ENCODE measurements at regions not wholly inside any gene's neighbourhood (a gene's known extent, or its start where the extent isn't known, plus 50 kb on each side); places are given as distances from the start of the nearest gene placed in this dataset.
A peak's percentile ranks its signal among the peaks of the same experiment; 100 is the strongest.
"Not testable (repeated sequence)": the region's sequence is repeated elsewhere in the genome, so short reads cannot be mapped to it uniquely, and the experiment has no call there.

DNA sequence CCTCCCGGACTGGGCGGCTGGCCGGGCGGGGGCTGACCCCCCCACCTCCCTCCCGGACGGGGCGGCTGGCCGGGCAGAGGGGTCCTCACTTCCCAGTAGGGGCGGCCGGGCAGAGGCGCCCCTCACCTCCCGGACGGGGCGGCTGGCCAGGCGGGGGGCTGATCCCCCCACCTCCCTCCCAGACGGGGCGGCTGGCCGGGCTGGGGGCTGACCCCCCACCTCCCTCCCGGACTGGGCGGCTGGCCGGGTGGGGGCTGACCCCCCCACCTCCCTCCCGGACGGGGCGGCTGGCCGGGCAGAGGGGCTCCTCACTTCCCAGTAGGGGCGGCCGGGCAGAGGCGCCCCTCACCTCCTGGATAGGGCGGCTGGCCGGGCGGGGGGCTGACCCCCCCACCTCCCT is 205.0 kb upstream of the CBLB start:
- not testable (repeated sequence) for DNase-seq (ENCODE audit: low read depth)

- not testable (repeated sequence) for DNase-seq (ENCODE audit: low read depth)
Measured at GRCh38 chr3:106075731-106076130, 206.9 kb upstream of the CBLB start.

DNA sequence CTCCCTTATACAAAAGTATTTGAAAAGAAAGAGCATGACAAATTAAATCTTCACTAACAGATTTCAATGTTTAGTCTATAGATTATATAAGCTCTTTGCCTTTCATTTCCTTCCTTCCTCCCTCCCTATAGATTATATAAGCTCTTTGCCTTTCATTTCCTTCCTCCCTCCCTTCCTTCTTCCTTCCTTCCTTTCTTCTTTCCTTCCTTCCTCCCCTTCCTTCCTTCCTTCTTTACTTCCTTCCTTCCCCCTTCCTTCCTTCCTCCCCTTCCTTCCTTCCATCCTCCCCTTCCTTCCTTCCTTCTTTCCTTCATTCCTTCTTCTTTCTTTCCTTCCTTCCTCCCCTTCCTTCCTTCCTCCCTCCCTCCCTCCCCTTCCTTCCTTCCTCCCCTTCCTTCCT is 209.8 kb upstream of the CBLB start:
- DNase-seq (ENCODE audit: low read depth), result no peak

DNA sequence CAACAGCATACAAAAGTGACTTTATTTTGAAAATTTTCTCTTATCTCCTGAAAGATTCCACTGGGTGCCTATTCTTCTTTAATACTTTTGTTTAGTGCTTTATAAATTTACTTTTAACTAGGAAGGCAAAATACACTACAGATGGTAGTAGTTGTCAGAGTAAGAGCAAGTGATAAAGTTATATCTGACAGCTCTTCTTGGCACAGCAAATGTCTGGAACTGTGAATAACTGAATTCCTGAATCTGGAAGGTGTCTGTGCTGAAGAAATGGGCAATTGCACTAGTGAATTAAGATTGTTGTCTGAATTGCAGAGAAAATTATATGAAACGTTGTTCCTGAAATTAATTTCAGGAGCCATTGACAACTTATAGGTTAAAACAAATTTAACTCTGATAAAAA is 213.8 kb upstream of the CBLB start:
- no peak for DNase-seq (ENCODE audit: low read depth)

DNA sequence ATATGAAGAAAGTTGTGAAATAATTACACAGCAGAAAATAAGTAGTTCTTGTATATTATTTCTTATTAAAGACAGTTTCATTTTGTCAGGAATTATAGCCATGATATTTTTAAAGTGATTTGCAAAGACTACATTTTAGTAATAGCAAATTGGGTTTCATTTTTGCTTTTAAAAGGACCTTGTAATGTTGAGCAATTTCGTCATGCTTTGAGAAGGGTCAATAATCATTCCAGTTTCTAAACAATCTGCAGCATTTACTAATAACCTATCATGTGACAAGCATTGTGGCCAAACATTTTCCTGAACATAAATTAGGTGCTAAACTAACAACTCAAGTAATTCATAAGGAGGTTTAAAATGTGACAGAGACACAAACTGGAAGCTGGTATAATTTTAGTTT is 214.4 kb upstream of the CBLB start:
- DNase-seq (ENCODE audit: low read depth), result no peak

GRCh38 chr3:106083854-106084253 is 215.0 kb upstream of the CBLB start:
- DNase-seq (ENCODE audit: low read depth), result no peak

DNA sequence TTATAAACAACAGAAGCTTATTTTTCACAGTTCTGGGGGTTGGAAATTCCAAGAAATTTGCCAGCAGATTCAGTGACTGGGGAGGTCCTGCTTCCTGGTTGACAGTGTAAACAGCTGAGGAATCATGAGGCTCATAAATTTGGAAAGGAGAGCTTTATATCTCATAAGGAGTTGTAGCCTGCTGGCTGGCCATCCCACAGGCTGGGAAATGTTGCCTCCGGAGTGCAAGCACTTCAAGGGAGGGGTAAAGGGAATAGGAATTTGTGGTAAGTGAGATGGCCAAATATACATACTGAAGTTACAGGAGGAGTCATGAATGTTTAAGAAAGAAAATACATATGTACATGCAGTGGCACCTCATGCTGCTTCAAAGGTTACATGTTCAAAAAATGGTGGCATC is 217.2 kb upstream of the CBLB start:
- peak; percentile 5 for DNase-seq (ENCODE audit: low read depth)

GRCh38 chr3:106086636-106087035 is 217.8 kb upstream of the CBLB start:
- DNase-seq (ENCODE audit: low read depth), result peak; percentile 48

- DNase-seq (ENCODE audit: low read depth), result peak; percentile 16
Measured at GRCh38 chr3:106088304-106088703, 219.5 kb upstream of the CBLB start.

- no peak for DNase-seq (ENCODE audit: low read depth)
Measured at GRCh38 chr3:106088899-106089298, 220.1 kb upstream of the CBLB start.

GRCh38 chr3:106089806-106090205 is 221.0 kb upstream of the CBLB start:
- no peak for DNase-seq (ENCODE audit: low read depth)

- DNase-seq (ENCODE audit: low read depth), result no peak
Measured at GRCh38 chr3:106092792-106093191, 224.0 kb upstream of the CBLB start.

- peak; percentile 47 for DNase-seq (ENCODE audit: low read depth)
Measured at GRCh38 chr3:106093616-106094015, 224.8 kb upstream of the CBLB start.

GRCh38 chr3:106097817-106098435 is 229.1 kb upstream of the CBLB start:
- peak; percentile 14 for DNase-seq (ENCODE audit: low read depth)

GRCh38 chr3:106103383-106103782 is 234.6 kb upstream of the CBLB start:
- no peak for DNase-seq (ENCODE audit: low read depth)

DNA sequence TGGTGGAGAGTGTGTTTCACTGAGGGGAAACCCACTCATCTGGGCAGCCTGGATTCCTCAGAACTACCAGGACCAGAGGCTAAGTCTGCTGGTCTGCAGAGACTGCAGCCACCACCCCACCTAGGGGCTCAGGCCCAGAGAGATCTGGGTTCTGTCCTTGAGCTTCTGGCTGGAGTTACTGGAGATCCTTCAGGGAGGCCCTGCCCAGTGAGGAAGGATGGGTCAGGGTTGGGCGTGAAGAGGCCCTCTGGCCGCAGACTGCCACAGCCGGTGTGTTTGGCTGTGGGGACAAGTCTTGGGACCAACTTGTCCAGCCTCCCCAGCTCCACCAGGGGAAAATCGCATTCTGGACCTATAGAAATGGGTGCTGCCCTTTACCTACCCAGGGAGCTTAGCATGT is 235.3 kb upstream of the CBLB start:
- no peak for DNase-seq (ENCODE audit: low read depth)

DNA sequence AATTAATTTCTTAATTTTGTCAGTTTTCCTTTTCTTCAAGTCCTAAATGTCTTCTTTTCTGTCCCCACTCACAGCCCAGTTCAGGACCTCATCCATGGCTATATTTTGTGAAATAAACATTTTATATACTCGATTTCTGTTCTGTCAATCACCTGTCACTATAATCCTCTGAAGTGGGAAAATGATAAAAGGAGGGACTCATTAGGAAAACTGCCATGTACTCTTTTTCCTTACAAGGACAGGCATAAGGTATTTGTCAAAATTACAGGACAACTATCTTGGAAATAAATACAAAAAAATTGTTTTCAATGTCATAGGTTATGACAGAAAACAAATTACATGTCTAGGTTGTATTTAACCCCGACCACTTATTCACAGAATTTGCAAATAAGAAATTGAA is 240.1 kb upstream of the CBLB start:
- DNase-seq (ENCODE audit: low read depth), result no peak

DNA sequence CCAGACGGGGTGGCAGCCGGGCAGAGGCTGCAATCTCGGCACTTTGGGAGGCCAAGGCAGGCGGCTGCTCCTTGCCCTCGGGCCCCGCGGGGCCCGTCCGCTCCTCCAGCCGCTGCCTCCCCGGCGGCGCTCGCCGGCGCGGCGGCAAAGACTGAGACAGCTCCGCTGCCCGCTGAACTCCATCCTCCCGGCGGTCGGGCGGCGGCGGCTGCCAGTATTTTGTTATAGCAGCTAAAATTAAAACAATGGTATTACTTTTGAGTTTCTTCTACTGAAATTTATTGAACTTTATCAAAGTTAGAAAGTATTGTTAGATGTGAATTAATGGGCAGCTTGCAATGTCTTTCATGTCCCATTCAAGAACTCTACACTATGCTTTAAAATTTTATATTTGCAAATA is 243.7 kb upstream of the CBLB start:
- DNase-seq (ENCODE audit: low read depth), result not testable (repeated sequence)

DNA sequence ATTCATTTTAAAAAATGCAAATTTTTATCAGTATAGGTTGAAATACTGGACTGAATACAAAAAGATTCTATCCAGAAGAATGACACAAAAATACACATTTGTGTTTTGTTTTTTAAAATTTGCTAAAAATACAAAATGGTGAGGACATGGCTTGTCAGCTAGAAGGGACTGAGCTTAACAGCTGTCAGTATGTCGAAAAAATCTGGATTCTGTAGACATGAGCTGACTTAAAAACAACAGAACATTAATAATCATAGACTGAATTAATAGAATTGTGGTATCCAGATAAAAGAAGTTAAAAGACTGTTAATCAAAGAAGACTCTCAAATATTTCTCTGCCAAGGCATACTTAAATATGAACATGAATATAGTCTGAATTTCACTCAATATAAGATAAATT is 244.9 kb upstream of the CBLB start:
- DNase-seq (ENCODE audit: low read depth), result no peak

GRCh38 chr3:106114220-106114619 is 245.4 kb upstream of the CBLB start:
- DNase-seq (ENCODE audit: low read depth), result peak; percentile 18

DNA sequence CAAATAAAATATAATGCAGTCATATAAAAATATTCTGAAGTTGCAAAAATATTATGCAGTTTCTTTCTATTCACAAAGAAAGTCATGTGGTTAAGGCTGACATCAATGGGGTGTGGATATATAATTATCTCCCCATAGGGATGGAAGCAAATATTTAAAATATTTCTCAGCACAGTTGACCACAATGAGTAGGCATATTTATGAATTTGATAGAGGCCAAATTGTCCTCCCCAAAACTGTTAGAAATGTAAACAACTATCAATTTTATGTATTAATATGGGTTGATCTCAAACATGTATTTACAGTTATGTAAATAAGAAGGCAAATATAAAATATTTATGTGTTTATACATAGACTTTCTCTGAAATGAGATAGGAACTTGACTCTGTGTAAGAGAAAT is 246.0 kb upstream of the CBLB start:
- DNase-seq (ENCODE audit: low read depth), result peak; percentile 28

- no peak for DNase-seq (ENCODE audit: low read depth)
Measured at GRCh38 chr3:106115557-106115956, 246.7 kb upstream of the CBLB start.

DNA sequence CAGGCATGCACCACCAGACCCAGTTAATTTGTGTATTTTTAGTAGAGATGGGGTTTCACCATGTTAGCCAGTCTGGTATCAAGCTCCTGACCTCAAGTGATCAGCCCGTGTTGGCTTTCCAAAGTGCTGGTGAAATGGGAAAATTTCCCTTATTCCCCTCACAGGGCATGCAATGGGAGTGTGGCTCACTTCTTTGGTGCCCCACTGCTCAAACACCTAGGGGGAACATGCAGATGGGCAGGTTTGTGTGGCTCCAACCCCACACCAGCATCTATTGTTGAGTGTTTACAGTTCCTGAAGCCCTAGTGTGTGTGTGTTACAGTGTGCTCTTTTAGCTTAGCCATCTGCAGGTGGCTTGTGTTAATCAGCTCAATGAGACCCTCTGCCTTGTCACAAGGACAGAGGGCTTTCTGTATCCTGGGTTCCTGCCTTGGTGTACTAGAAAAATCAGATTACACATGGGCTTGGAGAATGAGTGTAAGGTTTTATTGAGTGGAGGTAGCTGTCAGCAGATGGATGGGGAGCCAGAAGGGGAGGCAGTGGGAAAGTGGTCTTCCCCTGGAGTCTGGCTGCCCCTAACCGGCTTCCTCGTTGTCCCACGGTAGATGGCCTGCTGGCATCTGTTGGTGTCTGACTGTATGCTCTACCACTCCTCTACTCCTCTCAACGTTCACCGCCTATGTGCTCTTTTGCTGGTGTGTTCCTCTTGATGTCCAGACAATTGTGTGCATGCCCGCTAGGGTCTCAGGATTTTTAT is 248.1 kb upstream of the CBLB start:
- no peak for DNase-seq (ENCODE audit: low read depth)

DNA sequence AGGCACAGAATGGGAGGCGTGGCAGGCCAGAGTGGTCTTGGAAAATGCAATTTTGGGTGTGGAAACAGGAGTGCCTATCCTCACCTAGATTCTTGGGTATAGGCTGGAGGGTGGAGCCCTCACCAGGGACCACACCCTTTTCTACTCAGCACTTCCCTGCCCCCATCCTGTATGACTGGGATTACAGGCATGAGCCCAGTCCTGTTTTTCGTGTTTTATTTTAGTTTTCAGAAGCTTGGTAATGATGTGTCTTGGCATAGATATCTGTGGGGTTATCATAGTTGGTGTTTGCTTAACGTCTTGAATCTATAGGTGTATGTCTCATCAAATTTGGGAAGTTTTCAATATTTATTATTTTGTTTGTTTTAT is 248.7 kb upstream of the CBLB start:
- no peak for DNase-seq (ENCODE audit: low read depth)
